RKO (cell line): ENCODE measurements at regions not wholly inside any gene's neighbourhood (a gene's known extent, or its start where the extent isn't known, plus 50 kb on each side); places are given as distances from the start of the nearest gene placed in this dataset.
"Not testable (repeated sequence)": the region's sequence is repeated elsewhere in the genome, so short reads cannot be mapped to it uniquely, and the experiment has no call there.

ENCODE experiments used
- DNase-seq: peaks from one replicate; pipeline ENCODE4 v3.0.0-alpha.2; 2016; ENCODE audit warnings: low spot score

- DNase-seq, result no peak
Observed at GRCh38 chr1:229133811-229134210, 137.1 kb upstream of the RAB4A start.

- DNase-seq, result not testable (repeated sequence)
Observed at GRCh38 chr1:229134381-229135217, 136.3 kb upstream of the RAB4A start.

GRCh38 chr1:229135773-229136172, 135.1 kb upstream of the RAB4A start:
- DNase-seq, result no peak

GRCh38 chr1:229136822-229137221, 134.1 kb upstream of the RAB4A start:
- no peak for DNase-seq

- DNase-seq, result no peak
Observed at GRCh38 chr1:229137271-229137670, 133.6 kb upstream of the RAB4A start.

- no peak for DNase-seq
Observed at GRCh38 chr1:229138058-229138457, 132.9 kb upstream of the RAB4A start.

GRCh38 chr1:229139331-229140118, 131.4 kb upstream of the RAB4A start:
- DNase-seq, result no peak

GRCh38 chr1:229140119-229140396, 130.9 kb upstream of the RAB4A start:
- DNase-seq, result no peak

GRCh38 chr1:229141271-229141670, 129.6 kb upstream of the RAB4A start:
- DNase-seq, result no peak

GRCh38 chr1:229141689-229142377, 129.1 kb upstream of the RAB4A start:
- no peak for DNase-seq

GRCh38 chr1:229142471-229142870, 128.4 kb upstream of the RAB4A start:
- no peak for DNase-seq

GRCh38 chr1:229146647-229147046, 124.3 kb upstream of the RAB4A start:
- no peak for DNase-seq

GRCh38 chr1:229147072-229147471, 123.8 kb upstream of the RAB4A start:
- no peak for DNase-seq

GRCh38 chr1:229148041-229148671, 122.8 kb upstream of the RAB4A start:
- no peak for DNase-seq

GRCh38 chr1:229148743-229149142, 122.2 kb upstream of the RAB4A start:
- DNase-seq, result no peak

- DNase-seq, result no peak
Observed at GRCh38 chr1:229149435-229149834, 121.5 kb upstream of the RAB4A start.

GRCh38 chr1:229150518-229150917, 120.4 kb upstream of the RAB4A start:
- DNase-seq, result no peak

- DNase-seq, result not testable (repeated sequence)
Observed at GRCh38 chr1:229151412-229151811, 119.5 kb upstream of the RAB4A start.

- DNase-seq, result no peak
Observed at GRCh38 chr1:229152311-229152710, 118.6 kb upstream of the RAB4A start.

GRCh38 chr1:229153955-229154548, 116.9 kb upstream of the RAB4A start:
- no peak for DNase-seq

GRCh38 chr1:229154811-229155210, 116.1 kb upstream of the RAB4A start:
- no peak for DNase-seq

GRCh38 chr1:229155472-229155871, 115.4 kb upstream of the RAB4A start:
- DNase-seq, result no peak
